Endothelial cell (in vitro differentiated cells): ENCODE measurements at regions not wholly inside any gene's neighbourhood (a gene's known extent, or its start where the extent isn't known, plus 50 kb on each side); places are given as distances from the start of the nearest gene placed in this dataset.

Experiments used
- DNase-seq: peaks from one replicate; pipeline ENCODE4 v3.0.0; 2021; ENCODE audit warnings: low spot score
- H3K27ac Mint-ChIP-seq: one replicate; pipeline ENCODE4 v1.8.0; 2021; ENCODE audit warnings: mixed read lengths, inconsistent platforms; ENCODE audit not compliant: unreplicated experiment
- H3K27me3 Mint-ChIP-seq: one replicate; pipeline ENCODE4 v1.8.0; 2021; ENCODE audit warnings: mild to moderate bottlenecking, moderate library complexity, mixed read lengths, inconsistent platforms; ENCODE audit not compliant: unreplicated experiment
- H3K36me3 Mint-ChIP-seq: one replicate; pipeline ENCODE4 v1.8.0; 2021; ENCODE audit warnings: mild to moderate bottlenecking, low read depth, mixed read lengths, inconsistent platforms; ENCODE audit not compliant: unreplicated experiment
- H3K4me1 Mint-ChIP-seq: one replicate; pipeline ENCODE4 v1.8.0; 2021; ENCODE audit warnings: mild to moderate bottlenecking, mixed read lengths, inconsistent platforms; ENCODE audit not compliant: unreplicated experiment
- H3K4me3 Mint-ChIP-seq: one replicate; pipeline ENCODE4 v1.8.0; 2021; ENCODE audit warnings: mild to moderate bottlenecking, mixed read lengths, inconsistent platforms; ENCODE audit not compliant: unreplicated experiment
- H3K9me3 Mint-ChIP-seq: one replicate; pipeline ENCODE4 v1.8.0; 2021; ENCODE audit warnings: mixed read lengths, inconsistent platforms; ENCODE audit not compliant: unreplicated experiment
- CTCF ChIP-seq: fragments of 200-600 bp; sonication (generic); IDR thresholded peaks from one replicate; pipeline ENCODE4 v1.5.0; 2021; ENCODE audit warnings: antibody characterized with exemption; ENCODE audit not compliant: unreplicated experiment

DNA sequence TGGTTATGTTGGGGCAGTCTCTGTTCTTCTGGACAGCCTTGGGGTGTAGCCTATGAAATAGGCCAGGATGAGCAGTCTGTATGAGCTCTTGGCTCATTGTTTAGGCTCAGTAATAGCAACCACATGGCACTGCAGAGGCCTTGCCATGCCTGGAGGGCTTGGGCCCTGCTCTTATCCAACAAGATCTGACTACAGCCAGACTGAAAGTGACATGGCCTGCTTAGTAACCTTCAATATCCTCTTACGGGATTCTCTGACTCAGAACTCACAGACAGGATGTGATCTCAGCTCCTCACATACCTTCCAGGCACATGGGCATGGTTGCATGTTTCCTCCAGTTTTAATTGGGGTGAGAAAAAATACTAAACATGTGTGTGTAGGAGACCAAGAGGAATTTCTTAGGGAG lies 289.3 kb downstream of the PTEN start:
- H3K4me3 Mint-ChIP-seq = no peak overlapping the region
- TF ChIP-seq CTCF = no peak
- H3K27ac Mint-ChIP-seq = no peak overlapping the region
- H3K27me3 Mint-ChIP-seq = no peaks in the 10 kb centered on the region
- no peaks in the 10 kb centered on the region for H3K36me3 Mint-ChIP-seq
- peaks cover 5% of the 10 kb centered on the region for H3K4me1 Mint-ChIP-seq
- H3K9me3 Mint-ChIP-seq = no peaks in the 10 kb centered on the region
- DNase-seq = no peak

- Mint-ChIP-seq H3K4me3 (no peak overlapping the region), H3K27me3 (peaks cover 3% of the 10 kb centered on the region), H3K27ac (no peak overlapping the region), H3K9me3 (no peaks in the 10 kb centered on the region), H3K36me3 (no peaks in the 10 kb centered on the region), H3K4me1 (peaks cover 18% of the 10 kb centered on the region)
- no peak for TF ChIP-seq CTCF
- DNase-seq = no peak
Observed at GRCh38 chr10:88154596-88155250, 291.3 kb downstream of the PTEN start.

DNA sequence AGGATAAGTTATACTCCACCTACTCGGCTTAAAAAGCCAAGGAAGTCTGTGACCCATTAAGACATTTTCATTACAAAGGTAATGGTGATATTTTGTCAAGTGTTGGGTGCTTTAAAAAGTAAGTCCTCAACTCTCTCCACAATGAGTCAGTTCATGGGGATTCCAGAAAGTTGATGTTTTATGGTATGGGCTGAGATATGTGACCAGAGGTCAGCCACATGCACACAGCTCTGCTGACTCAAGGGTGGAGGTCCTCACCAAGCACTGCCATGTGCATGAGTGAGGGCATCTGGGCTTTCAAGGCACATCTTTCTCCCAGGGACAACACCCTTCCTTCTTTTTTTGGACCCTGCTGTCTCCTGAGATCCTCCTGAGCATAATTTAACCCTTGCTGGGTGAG lies 292.9 kb downstream of the PTEN start:
- peaks cover 18% of the 10 kb centered on the region for H3K4me1 Mint-ChIP-seq
- TF ChIP-seq CTCF = no peak
- no peaks in the 10 kb centered on the region for H3K36me3 Mint-ChIP-seq
- no peak for DNase-seq
- H3K4me3 Mint-ChIP-seq = no peak overlapping the region
- H3K27me3 Mint-ChIP-seq = peaks cover 3% of the 10 kb centered on the region
- no peak overlapping the region for H3K27ac Mint-ChIP-seq
- no peaks in the 10 kb centered on the region for H3K9me3 Mint-ChIP-seq

- H3K4me3 Mint-ChIP-seq = no peak overlapping the region
- H3K27me3 Mint-ChIP-seq = peaks cover 3% of the 10 kb centered on the region
- TF ChIP-seq CTCF = no peak
- DNase-seq = no peak
- H3K36me3 Mint-ChIP-seq = no peaks in the 10 kb centered on the region
- H3K27ac Mint-ChIP-seq = no peak overlapping the region
- H3K4me1 Mint-ChIP-seq = peaks cover 20% of the 10 kb centered on the region
- H3K9me3 Mint-ChIP-seq = no peaks in the 10 kb centered on the region
Observed at GRCh38 chr10:88157981-88158465, 294.6 kb downstream of the PTEN start.

- H3K4me1 Mint-ChIP-seq = peaks cover 20% of the 10 kb centered on the region
Observed at GRCh38 chr10:88158526-88159122, 295.2 kb downstream of the PTEN start.

More at GRCh38 chr10:88158526-88159122, 295.2 kb downstream of the PTEN start:
- TF ChIP-seq CTCF = no peak
- H3K27me3 Mint-ChIP-seq = peaks cover 3% of the 10 kb centered on the region
- no peak overlapping the region for H3K4me3 Mint-ChIP-seq
- no peaks in the 10 kb centered on the region for H3K36me3 Mint-ChIP-seq
- no peak overlapping the region for H3K27ac Mint-ChIP-seq
- no peak for DNase-seq
- no peaks in the 10 kb centered on the region for H3K9me3 Mint-ChIP-seq
